ENCODE measurements at regions not wholly inside any gene's neighbourhood (a gene's known extent, or its start where the extent isn't known, plus 50 kb on each side); places are given as distances from the start of the nearest gene placed in this dataset.

DNA sequence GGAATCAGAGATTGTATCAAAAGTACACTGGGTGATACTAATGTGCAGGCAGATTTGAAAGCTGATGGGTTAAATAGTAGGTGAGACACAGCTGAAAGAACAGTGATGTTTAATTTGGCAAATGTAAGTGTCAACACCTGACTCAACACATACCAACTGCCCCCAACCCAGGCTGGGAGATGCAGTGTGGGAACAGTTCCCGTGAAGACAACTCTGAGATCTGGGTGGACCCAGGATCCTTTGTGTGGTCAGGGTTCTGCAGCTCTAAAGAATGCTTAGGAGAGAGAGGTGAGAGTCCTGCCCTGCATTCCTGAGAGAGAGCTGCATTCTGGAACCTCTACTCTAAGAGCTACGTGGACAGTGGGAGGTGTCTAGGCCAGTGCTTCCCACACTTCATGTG is 479.7 kb downstream of the RPS24 start:
- ChIA-PET POLR2A (no interaction called here), CTCF (no interaction called here), RAD21 (ENCODE audit: low non-redundant PET in 1 of 2, low total read pairs in 2 of 2, uncharacterized antibody in 2 of 2, unreplicated experiment in 2 of 2) (no interaction called here)
- no peak overlapping the region for H3K4me3 ChIP-seq (replicated peaks in 1 of 2; ENCODE audit: low read depth in 1 of 2, low read length in 2 of 2)
- H3K4me1 ChIP-seq (ENCODE audit: control insufficient read depth in 1 of 2, insufficient read depth in 2 of 2, low read length in 2 of 2): peaks cover 0 to 16% of the 10 kb centered on the region in 2 experiments; a peak in 1 of 4 replicates
- BruUV-seq (replicated peaks): no TSS peak
- H3K9ac ChIP-seq (ENCODE audit: low read length): no peak overlapping the region
- TF ChIP-seq POLR2AphosphoS5 (IDR thresholded peaks at IDR 0.05; ENCODE audit: low read depth, low read length): no peak
- no peak for TF ChIP-seq JUND (IDR thresholded peaks at IDR 0.05)
- intact Hi-C loops (cut with micrococcal nuclease): no loop called here
- no peaks in the 10 kb centered on the region for H3K79me2 ChIP-seq (ENCODE audit: insufficient read depth, low read length)
- H3K4me2 ChIP-seq (ENCODE audit: low read length): no peak overlapping the region
- no peak overlapping the region for H3K27ac ChIP-seq (ENCODE audit: low read depth, low read length)
- H2AFZ ChIP-seq (ENCODE audit: low read depth, low read length, poor library complexity, severe bottlenecking): no peak overlapping the region
- H3K9me3 ChIP-seq (ENCODE audit: control insufficient read depth in 1 of 2, insufficient read depth in 1 of 2, low read depth in 1 of 2, low read length in 2 of 2): no peaks in the 10 kb centered on the region
- ATAC-seq (no peak), DNase-seq (ENCODE audit: low read depth, low spot score) (no peak)
- H3K27me3 ChIP-seq (ENCODE audit: insufficient read depth, low read length): no peaks in the 10 kb centered on the region
- H4K20me1 ChIP-seq (ENCODE audit: insufficient read depth): no peaks in the 10 kb centered on the region
- no peaks in the 10 kb centered on the region for H3K9me2 ChIP-seq (ENCODE audit: insufficient read depth)
- H3K36me3 ChIP-seq (ENCODE audit: control insufficient read depth in 1 of 2, insufficient read depth in 2 of 2, low read length in 2 of 2): no peaks in the 10 kb centered on the region

- BruUV-seq (replicated peaks): no TSS peak
Observed at GRCh38 chr10:78513986-78514385, 480.3 kb downstream of the RPS24 start.

More at GRCh38 chr10:78513986-78514385, 480.3 kb downstream of the RPS24 start:
- ChIA-PET RAD21 (ENCODE audit: low non-redundant PET in 1 of 2, low total read pairs in 2 of 2, uncharacterized antibody in 2 of 2, unreplicated experiment in 2 of 2) (no interaction called here), POLR2A (no interaction called here), CTCF (no interaction called here)
- Histone ChIP-seq H3K9me2 (ENCODE audit: insufficient read depth) (no peaks in the 10 kb centered on the region), H3K9me3 (ENCODE audit: control insufficient read depth in 1 of 2, insufficient read depth in 1 of 2, low read depth in 1 of 2, low read length in 2 of 2) (no peaks in the 10 kb centered on the region), H3K79me2 (ENCODE audit: insufficient read depth, low read length) (no peaks in the 10 kb centered on the region), H3K4me1 (ENCODE audit: control insufficient read depth in 1 of 2, insufficient read depth in 2 of 2, low read length in 2 of 2) (peaks cover 0 to 16% of the 10 kb centered on the region in 2 experiments; a peak in 1 of 4 replicates), H3K4me2 (ENCODE audit: low read length) (no peak overlapping the region), H3K36me3 (ENCODE audit: control insufficient read depth in 1 of 2, insufficient read depth in 2 of 2, low read length in 2 of 2) (no peaks in the 10 kb centered on the region), H3K9ac (ENCODE audit: low read length) (no peak overlapping the region), H3K27ac (ENCODE audit: low read depth, low read length) (no peak overlapping the region), H3K27me3 (ENCODE audit: insufficient read depth, low read length) (no peaks in the 10 kb centered on the region), H3K4me3 (replicated peaks in 1 of 2; ENCODE audit: low read depth in 1 of 2, low read length in 2 of 2) (no peak overlapping the region), H4K20me1 (ENCODE audit: insufficient read depth) (no peaks in the 10 kb centered on the region), H2AFZ (ENCODE audit: low read depth, low read length, poor library complexity, severe bottlenecking) (no peak overlapping the region)
- DNase-seq (ENCODE audit: low read depth, low spot score): no peak
- TF ChIP-seq, protein P1, sequence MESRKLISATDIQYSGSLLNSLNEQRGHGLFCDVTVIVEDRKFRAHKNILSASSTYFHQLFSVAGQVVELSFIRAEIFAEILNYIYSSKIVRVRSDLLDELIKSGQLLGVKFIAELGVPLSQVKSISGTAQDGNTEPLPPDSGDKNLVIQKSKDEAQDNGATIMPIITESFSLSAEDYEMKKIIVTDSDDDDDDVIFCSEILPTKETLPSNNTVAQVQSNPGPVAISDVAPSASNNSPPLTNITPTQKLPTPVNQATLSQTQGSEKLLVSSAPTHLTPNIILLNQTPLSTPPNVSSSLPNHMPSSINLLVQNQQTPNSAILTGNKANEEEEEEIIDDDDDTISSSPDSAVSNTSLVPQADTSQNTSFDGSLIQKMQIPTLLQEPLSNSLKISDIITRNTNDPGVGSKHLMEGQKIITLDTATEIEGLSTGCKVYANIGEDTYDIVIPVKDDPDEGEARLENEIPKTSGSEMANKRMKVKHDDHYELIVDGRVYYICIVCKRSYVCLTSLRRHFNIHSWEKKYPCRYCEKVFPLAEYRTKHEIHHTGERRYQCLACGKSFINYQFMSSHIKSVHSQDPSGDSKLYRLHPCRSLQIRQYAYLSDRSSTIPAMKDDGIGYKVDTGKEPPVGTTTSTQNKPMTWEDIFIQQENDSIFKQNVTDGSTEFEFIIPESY (IDR thresholded peaks at IDR 0.05; ENCODE audit: extremely low read depth, insufficient replicate concordance, low read length): no peak
- no peak for TF ChIP-seq SIN3A (IDR thresholded peaks at IDR 0.05; ENCODE audit: low read depth)
- intact Hi-C loops (cut with micrococcal nuclease): no loop called here
- ATAC-seq: no peak

Data from HCT116 (cell line).